Retinal pigment epithelial cell (primary cell): ENCODE measurements at regions not wholly inside any gene's neighbourhood (a gene's known extent, or its start where the extent isn't known, plus 50 kb on each side); places are given as distances from the start of the nearest gene placed in this dataset.

ENCODE experiments used
- DNase-seq: peaks from one replicate; pipeline ENCODE4 v3.0.0-alpha.2; 2010; ENCODE audit warnings: low read depth
- H3K4me3 ChIP-seq: 2 replicates; pipeline ENCODE4 v1.5.1; 2011; ENCODE audit warnings: mild to moderate bottlenecking, low read length, control low read depth, moderate library complexity
- TF ChIP-seq, protein P1 (sequence below): conservative IDR thresholded peaks from 2 replicates; pipeline ENCODE4 v1.5.1; 2011; ENCODE audit warnings: low read depth, low read length, control low read depth, inconsistent platforms

DNA sequence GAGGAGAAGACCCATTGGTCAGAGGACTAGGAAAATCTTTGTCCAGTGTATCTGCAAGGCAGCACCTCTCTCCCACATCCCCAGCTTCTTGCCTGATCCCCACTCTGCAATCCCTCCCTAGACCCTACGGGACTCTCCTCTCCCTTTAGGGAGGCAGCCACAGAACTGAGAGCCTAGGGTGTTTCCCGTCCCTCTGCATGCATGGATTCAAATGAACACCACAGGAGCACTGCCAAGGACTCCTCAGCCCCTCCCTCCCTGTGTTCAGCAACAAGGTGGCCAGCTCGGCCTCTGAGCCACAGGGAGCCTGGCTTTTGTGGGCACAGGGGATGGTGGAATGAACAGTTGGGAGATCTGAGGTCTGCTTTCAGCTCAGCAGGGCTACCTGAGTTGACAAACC, 117.1 kb downstream of the TXNL1 start:
- no peak for DNase-seq
- no peak overlapping the region for H3K4me3 ChIP-seq
- TF ChIP-seq, protein P1, sequence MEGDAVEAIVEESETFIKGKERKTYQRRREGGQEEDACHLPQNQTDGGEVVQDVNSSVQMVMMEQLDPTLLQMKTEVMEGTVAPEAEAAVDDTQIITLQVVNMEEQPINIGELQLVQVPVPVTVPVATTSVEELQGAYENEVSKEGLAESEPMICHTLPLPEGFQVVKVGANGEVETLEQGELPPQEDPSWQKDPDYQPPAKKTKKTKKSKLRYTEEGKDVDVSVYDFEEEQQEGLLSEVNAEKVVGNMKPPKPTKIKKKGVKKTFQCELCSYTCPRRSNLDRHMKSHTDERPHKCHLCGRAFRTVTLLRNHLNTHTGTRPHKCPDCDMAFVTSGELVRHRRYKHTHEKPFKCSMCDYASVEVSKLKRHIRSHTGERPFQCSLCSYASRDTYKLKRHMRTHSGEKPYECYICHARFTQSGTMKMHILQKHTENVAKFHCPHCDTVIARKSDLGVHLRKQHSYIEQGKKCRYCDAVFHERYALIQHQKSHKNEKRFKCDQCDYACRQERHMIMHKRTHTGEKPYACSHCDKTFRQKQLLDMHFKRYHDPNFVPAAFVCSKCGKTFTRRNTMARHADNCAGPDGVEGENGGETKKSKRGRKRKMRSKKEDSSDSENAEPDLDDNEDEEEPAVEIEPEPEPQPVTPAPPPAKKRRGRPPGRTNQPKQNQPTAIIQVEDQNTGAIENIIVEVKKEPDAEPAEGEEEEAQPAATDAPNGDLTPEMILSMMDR, result no peak

DNA sequence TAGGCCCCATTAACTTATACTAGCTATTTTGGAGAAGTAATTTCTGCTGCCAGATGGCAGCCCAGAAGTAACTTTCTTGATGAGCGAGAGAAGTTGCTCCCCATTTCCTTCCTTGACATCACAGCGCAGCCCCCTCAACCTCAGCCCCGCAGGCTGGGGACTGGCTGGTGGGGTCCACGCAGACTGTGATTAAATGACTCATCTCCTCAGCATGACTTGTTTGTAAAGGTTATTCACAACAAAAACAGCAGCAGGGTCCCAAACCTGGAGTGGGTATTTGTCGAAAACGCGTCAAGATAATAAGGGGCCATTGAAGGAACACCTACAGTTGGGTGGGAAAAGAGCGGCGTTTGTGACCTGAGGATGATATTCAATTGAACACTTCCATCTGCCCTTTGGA, 120.6 kb downstream of the TXNL1 start:
- DNase-seq, result no peak
- H3K4me3 ChIP-seq, result no peak overlapping the region
- TF ChIP-seq, protein P1, result no peak

DNA sequence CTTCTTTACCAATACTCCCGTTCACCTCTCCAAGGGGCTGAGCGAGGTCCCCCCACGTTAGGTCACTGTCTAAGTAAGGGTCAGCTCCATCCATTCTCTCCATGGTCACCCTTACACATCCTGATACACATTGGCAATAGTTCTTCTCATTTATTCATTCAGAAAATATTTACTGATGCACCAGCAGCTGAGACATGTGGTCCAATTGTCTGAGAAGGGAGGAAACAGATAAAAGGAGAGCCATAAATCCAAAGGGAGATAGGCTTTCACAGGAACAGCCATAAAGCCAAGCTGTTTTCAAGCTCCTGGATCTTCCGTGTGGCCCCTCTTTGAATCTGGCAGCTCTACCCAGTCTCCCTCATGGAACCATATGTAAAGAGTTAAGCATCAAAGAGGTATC, 121.2 kb downstream of the TXNL1 start:
- no peak overlapping the region for H3K4me3 ChIP-seq
- TF ChIP-seq, protein P1, result no peak
- DNase-seq, result no peak

DNA sequence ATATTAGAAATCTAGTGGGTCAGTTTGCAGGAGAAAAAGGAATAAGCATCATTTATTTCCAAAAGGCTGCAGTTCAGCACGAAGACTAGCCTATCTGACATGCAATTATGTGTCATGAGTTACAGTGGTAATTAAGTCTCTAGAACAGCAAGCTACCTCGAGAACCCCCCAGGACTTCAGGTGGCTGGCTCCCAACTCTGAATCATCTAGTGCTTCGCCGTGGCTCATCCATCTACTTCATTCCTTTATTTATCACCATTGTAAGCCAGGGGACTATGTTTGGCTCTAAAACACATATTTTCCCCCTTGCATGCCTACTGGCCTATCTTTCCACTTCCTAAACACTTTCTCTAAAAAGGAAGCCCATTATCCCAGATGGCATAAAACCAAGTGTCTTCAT, 121.6 kb downstream of the TXNL1 start:
- no peak overlapping the region for H3K4me3 ChIP-seq
- TF ChIP-seq, protein P1, result no peak
- no peak for DNase-seq

DNA sequence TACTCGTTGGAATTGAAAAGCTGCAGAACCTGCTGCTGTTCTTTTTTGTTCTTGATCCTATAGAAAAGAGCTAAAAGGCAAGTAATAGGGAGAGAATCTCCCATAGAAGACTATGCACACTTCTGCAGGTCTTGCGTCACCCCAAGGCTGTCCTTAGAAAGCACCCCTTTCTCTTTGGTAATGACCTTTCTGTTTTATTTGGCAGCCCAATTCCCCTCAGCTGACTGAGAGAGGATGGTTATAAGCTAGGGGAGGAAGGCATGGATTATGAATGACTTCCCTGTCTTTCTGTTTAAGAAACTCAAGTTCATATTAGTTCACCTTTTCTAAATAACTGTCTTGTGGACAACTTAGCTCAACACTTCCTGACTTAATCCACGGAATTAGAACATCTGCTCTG, 122.9 kb downstream of the TXNL1 start:
- TF ChIP-seq, protein P1, result no peak
- no peak overlapping the region for H3K4me3 ChIP-seq
- no peak for DNase-seq

DNA sequence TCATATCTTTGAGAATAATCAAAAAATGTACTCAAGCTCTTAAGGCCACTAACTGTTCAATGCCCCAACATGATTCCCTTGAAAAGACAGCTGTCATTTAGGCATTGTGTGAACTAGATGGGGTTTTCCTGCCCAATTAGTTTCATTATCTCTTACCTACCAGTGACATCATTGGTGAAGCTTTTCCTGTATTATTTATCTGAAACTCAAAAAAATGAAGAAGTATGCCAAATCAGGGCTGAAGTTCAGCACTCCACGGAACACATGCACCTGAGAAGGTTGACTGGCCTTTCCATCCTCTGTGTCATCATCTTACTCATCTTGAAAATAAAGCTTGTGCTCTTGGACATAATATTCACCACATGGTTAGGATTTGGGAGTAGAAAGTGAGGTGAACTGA, 126.4 kb downstream of the TXNL1 start:
- no peak for DNase-seq
- TF ChIP-seq, protein P1, result no peak
- H3K4me3 ChIP-seq, result no peak overlapping the region

DNA sequence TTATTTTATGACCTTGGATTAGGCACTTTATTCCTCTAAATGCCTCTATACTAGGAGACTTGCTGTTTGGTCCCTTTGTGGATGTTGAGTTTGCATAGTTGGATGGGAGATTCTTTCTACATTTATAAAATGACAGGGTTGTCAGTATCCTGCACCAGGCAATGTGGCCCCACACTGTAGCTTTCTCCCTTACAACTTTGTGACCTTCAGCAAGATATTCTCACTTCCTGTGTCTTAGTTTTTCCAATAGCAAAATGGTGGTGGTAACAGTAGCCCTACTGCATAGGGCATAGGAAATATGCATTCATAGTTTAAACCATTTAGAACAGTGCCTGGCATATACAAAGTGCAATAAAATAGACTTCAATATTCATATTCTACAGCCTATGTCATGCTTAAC, 128.3 kb downstream of the TXNL1 start:
- no peak for DNase-seq
- H3K4me3 ChIP-seq, result no peak overlapping the region
- TF ChIP-seq, protein P1, result no peak
